OCI-LY3 (cell line): ENCODE measurements at regions not wholly inside any gene's neighbourhood (a gene's known extent, or its start where the extent isn't known, plus 50 kb on each side); places are given as distances from the start of the nearest gene placed in this dataset.

Source experiments
- H2AFZ ChIP-seq: fragments of 200-600, 300-600 bp; shearing (Covaris generic); 2 replicates; pipeline ENCODE4 v1.6.0; 2014; ENCODE audit warnings: antibody characterized with exemption, low read depth, low read length
- H3K27ac ChIP-seq: fragments of 200-600, 300-600 bp; sonication (generic); 2 replicates; pipeline ENCODE4 v1.5.1; 2014; ENCODE audit warnings: mild to moderate bottlenecking, low read length, moderate library complexity, mixed read lengths
- H3K27me3 ChIP-seq: fragments of 200-600, 300-600 bp; sonication (generic); 2 replicates; pipeline ENCODE4 v1.6.1; 2014; ENCODE audit warnings: low read depth, low read length, mixed read lengths
- H3K36me3 ChIP-seq: fragments of 200-600, 300-600 bp; sonication (generic); replicated peaks from 2 replicates; pipeline ENCODE3; 2014; ENCODE audit warnings: low read depth, low read length, mixed read lengths
- H3K4me1 ChIP-seq: fragments of 300-600, 200-600 bp; sonication (generic); 2 replicates; pipeline ENCODE4 v1.6.1; 2014; ENCODE audit warnings: low read length, mixed read lengths
- H3K4me2 ChIP-seq: fragments of 200-600, 300-600 bp; sonication (generic); 2 replicates; pipeline ENCODE4 v1.6.1; 2014; ENCODE audit warnings: low read length, mixed read lengths
- H3K4me3 ChIP-seq: fragments of 300-600, 200-600 bp; sonication (generic); 2 replicates; pipeline ENCODE4 v1.5.1; 2014; ENCODE audit warnings: antibody characterized with exemption, mild to moderate bottlenecking, low read length, moderate library complexity
- H3K79me2 ChIP-seq: fragments of 300-600, 200-600 bp; shearing (Covaris generic); 2 replicates; pipeline ENCODE4 v1.6.1; 2014; ENCODE audit warnings: mild to moderate bottlenecking, low read length, mixed read lengths
- H3K9ac ChIP-seq: fragments of 300-600, 200-600 bp; shearing (Covaris generic); 2 replicates; pipeline ENCODE4 v1.6.0; 2014; ENCODE audit warnings: mild to moderate bottlenecking, low read length, moderate library complexity
- H3K9me3 ChIP-seq: fragments of 200-600, 300-600 bp; shearing (Covaris generic); 2 replicates; pipeline ENCODE4 v1.6.1; 2014; ENCODE audit warnings: low read length, mixed read lengths; ENCODE audit not compliant: insufficient read depth
- H4K20me1 ChIP-seq: fragments of 200-600, 300-600 bp; sonication (generic); 2 replicates; pipeline ENCODE4 v1.6.1; 2016; ENCODE audit warnings: low read length, mixed read lengths; ENCODE audit not compliant: insufficient read depth
- EZH2phosphoT487 ChIP-seq: fragments of 200-600 bp; shearing (Covaris generic); IDR thresholded peaks from 2 replicates; pipeline ENCODE4 v1.6.1; 2018; ENCODE audit warnings: antibody characterized with exemption, mixed run types, low read depth
- TF ChIP-seq, protein P1 (sequence below): fragments of 200-600, 300-600 bp; sonication (generic); IDR thresholded peaks from 2 replicates; pipeline ENCODE4 v1.5.1; 2014; ENCODE audit warnings: antibody characterized with exemption, low read length, low read depth

GRCh38 chr20:61163031-61163430 lies 89.0 kb upstream of the CDH4 start:
- Histone ChIP-seq H3K27ac (no peak overlapping the region), H3K4me1 (no peaks in the 10 kb centered on the region), H2AFZ (no peak overlapping the region), H3K9ac (no peak overlapping the region), H3K9me3 (no peaks in the 10 kb centered on the region), H3K27me3 (peaks cover 9% of the 10 kb centered on the region; the same call in 1 of the 2 replicates), H3K4me3 (no peak overlapping the region), H3K36me3 (no peaks in the 10 kb centered on the region), H3K79me2 (no peaks in the 10 kb centered on the region), H3K4me2 (no peak overlapping the region), H4K20me1 (no peaks in the 10 kb centered on the region)
- TF ChIP-seq, protein P1, sequence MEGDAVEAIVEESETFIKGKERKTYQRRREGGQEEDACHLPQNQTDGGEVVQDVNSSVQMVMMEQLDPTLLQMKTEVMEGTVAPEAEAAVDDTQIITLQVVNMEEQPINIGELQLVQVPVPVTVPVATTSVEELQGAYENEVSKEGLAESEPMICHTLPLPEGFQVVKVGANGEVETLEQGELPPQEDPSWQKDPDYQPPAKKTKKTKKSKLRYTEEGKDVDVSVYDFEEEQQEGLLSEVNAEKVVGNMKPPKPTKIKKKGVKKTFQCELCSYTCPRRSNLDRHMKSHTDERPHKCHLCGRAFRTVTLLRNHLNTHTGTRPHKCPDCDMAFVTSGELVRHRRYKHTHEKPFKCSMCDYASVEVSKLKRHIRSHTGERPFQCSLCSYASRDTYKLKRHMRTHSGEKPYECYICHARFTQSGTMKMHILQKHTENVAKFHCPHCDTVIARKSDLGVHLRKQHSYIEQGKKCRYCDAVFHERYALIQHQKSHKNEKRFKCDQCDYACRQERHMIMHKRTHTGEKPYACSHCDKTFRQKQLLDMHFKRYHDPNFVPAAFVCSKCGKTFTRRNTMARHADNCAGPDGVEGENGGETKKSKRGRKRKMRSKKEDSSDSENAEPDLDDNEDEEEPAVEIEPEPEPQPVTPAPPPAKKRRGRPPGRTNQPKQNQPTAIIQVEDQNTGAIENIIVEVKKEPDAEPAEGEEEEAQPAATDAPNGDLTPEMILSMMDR = no peak
- no peak for TF ChIP-seq EZH2phosphoT487

GRCh38 chr20:61166324-61166723 lies 85.7 kb upstream of the CDH4 start:
- H3K9ac ChIP-seq = no peak overlapping the region
- no peak for TF ChIP-seq EZH2phosphoT487
- TF ChIP-seq, protein P1 = no peak
- no peaks in the 10 kb centered on the region for H3K9me3 ChIP-seq
- no peak overlapping the region for H3K27ac ChIP-seq
- H2AFZ ChIP-seq = no peak overlapping the region
- H3K4me2 ChIP-seq = no peak overlapping the region
- H3K4me1 ChIP-seq = no peaks in the 10 kb centered on the region
- H3K27me3 ChIP-seq = peaks cover 3% of the 10 kb centered on the region; the same call in 1 of the 2 replicates
- H3K79me2 ChIP-seq = no peaks in the 10 kb centered on the region
- no peaks in the 10 kb centered on the region for H3K36me3 ChIP-seq
- no peak overlapping the region for H3K4me3 ChIP-seq
- H4K20me1 ChIP-seq = no peaks in the 10 kb centered on the region

DNA sequence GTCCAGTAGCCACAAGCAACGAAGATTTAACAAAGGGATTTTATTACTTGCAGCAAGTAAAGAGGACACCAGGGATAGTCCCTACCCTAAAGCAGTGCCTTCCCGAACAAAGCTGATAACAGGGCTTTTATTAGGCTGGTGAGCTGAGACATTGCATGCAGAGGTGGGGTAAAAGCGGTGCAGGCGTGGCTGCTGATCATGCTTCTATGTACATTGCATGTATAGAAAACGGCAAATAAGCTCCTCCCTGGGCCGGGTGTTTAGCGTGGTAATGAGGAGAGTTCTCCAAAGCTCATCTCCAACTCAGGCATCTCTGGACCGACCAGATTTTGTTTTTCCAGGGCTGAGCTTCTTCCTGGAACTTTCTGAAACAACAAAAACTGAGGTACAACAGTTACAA lies 83.5 kb upstream of the CDH4 start:
- Histone ChIP-seq H3K79me2 (no peaks in the 10 kb centered on the region), H3K9ac (no peak overlapping the region), H3K36me3 (no peaks in the 10 kb centered on the region), H3K27ac (no peak overlapping the region), H3K9me3 (peaks cover 5% of the 10 kb centered on the region), H3K4me1 (no peaks in the 10 kb centered on the region), H3K4me3 (no peak overlapping the region), H4K20me1 (no peaks in the 10 kb centered on the region), H3K27me3 (peaks cover 2% of the 10 kb centered on the region; the same call in 1 of the 2 replicates), H2AFZ (no peak overlapping the region), H3K4me2 (no peak overlapping the region)
- TF ChIP-seq, protein P1 = no peak
- no peak for TF ChIP-seq EZH2phosphoT487

DNA sequence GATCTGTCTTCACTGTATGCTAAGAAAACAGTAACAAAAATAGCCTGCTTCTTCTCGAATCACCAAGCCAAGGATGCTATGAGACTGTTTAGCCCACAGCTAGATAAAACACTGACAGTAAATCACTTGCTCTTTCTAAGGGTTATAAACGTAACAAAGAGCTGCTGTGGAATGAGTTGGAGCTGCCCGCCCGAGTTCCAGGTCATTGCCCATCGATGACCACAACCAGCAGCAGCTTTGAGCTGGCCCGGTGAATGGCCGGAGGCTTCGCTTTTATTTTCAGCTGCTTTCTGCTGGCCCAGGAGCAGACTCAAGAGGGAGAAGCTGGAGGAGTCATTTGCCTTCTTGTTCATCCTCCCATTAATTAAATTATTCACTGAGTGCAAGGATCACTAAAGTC lies 82.2 kb upstream of the CDH4 start:
- no peaks in the 10 kb centered on the region for H3K79me2 ChIP-seq
- TF ChIP-seq, protein P1 = no peak
- no peak for TF ChIP-seq EZH2phosphoT487
- no peaks in the 10 kb centered on the region for H3K36me3 ChIP-seq
- no peaks in the 10 kb centered on the region for H4K20me1 ChIP-seq
- no peaks in the 10 kb centered on the region for H3K27me3 ChIP-seq
- H3K4me2 ChIP-seq = no peak overlapping the region
- H3K4me3 ChIP-seq = no peak overlapping the region
- H3K9me3 ChIP-seq = peaks cover 7% of the 10 kb centered on the region
- no peak overlapping the region for H2AFZ ChIP-seq
- no peak overlapping the region for H3K9ac ChIP-seq
- H3K4me1 ChIP-seq = no peaks in the 10 kb centered on the region
- H3K27ac ChIP-seq = no peak overlapping the region
